Colonic mucosa (tissue), 4 donors: ENCODE measurements at regions not wholly inside any gene's neighbourhood (a gene's known extent, or its start where the extent isn't known, plus 50 kb on each side); places are given as distances from the start of the nearest gene placed in this dataset.

Experiments
- DNase-seq: peaks from one replicate; pipeline ENCODE4 v3.0.0-alpha.2; 2020
- H3K27ac ChIP-seq: fragments of 200-600 bp; one replicate; pipeline ENCODE4 v1.8.0; 2021
- H3K27me3 ChIP-seq: fragments of 200-600 bp; one replicate; pipeline ENCODE4 v1.8.0; 2021
- H3K36me3 ChIP-seq: fragments of 200-600 bp; one replicate; pipeline ENCODE4 v1.8.0; 2021
- H3K4me1 ChIP-seq: fragments of 200-600 bp; one replicate; pipeline ENCODE4 v1.8.0; 2021; ENCODE audit warnings: mild to moderate bottlenecking
- H3K4me3 ChIP-seq: fragments of 200-600 bp; one replicate; pipeline ENCODE4 v1.8.0; 2021
- H3K9ac ChIP-seq, 2 donors: one replicate each; pipeline ENCODE4 v1.7.0; 2013; ENCODE audit warnings: control low read depth in 2 of 2, low read depth in 2 of 2, low read length in 2 of 2
- H3K9me3 ChIP-seq: fragments of 200-600 bp; one replicate; pipeline ENCODE4 v1.8.0; 2021
- intact Hi-C: fragments of 100-400 bp; cut with DNase I; formaldehyde crosslinking; loops from one replicate; pipeline ENCODE4 v1.14.1; 2022
- TF ChIP-seq, protein P1 (sequence below): fragments of 200-600 bp; IDR thresholded peaks from one replicate; pipeline ENCODE4 v1.8.0; 2022; ENCODE audit warnings: antibody characterized with exemption, mild to moderate bottlenecking
- donor health status: healthy.
- donor health status: DM: no; HTN: no; CAD: no.
- donor health status: DM: no; HTN: no; CAD: no.

DNA sequence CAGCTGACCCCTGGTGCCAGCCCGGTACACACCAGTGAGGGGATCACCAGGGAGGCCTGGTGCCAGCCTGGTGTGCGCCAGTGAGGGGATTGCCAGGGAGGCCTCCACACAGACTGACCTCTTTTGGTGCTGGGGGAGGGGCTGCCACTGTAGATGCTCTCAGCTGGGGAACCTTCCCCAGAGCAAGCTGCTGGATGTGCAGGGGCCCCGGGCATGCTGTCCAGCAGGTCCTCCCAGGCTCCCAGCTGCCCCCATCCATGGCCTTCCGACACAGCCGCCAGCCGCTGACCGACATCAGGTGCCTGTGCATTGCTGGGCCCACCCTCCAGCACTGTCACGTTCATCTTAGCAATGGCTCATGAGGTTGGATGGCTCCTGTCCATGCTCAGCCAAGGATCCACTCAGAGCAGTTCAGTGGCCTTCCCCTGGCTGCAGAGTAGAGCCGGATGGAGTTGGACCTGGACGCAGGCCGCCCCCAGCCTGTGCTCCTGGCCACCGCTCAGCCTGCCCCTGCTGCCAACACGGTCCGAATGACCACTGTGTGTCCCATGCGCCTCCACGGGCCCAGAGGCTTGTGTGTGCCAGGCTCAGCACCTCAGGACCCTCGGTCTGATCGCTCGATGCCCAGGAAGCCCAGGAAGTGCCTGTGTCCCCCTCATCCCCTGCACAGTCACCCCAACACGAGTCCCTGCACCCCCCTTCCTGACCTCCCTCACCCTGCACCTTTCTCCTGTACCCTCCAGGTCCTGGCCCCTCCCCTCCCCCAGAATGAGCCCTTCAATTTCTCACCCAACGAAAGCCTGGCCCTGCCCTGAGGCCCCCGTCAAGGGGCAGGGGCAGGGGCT, 95.7 kb downstream of the YTHDF1 start:
- H3K36me3 ChIP-seq, result no peaks in the 10 kb centered on the region
- intact Hi-C loops, result no loop called here
- TF ChIP-seq, protein P1, sequence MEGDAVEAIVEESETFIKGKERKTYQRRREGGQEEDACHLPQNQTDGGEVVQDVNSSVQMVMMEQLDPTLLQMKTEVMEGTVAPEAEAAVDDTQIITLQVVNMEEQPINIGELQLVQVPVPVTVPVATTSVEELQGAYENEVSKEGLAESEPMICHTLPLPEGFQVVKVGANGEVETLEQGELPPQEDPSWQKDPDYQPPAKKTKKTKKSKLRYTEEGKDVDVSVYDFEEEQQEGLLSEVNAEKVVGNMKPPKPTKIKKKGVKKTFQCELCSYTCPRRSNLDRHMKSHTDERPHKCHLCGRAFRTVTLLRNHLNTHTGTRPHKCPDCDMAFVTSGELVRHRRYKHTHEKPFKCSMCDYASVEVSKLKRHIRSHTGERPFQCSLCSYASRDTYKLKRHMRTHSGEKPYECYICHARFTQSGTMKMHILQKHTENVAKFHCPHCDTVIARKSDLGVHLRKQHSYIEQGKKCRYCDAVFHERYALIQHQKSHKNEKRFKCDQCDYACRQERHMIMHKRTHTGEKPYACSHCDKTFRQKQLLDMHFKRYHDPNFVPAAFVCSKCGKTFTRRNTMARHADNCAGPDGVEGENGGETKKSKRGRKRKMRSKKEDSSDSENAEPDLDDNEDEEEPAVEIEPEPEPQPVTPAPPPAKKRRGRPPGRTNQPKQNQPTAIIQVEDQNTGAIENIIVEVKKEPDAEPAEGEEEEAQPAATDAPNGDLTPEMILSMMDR, result no peak
- no peak for DNase-seq
- no peak overlapping the region for H3K4me3 ChIP-seq
- H3K27me3 ChIP-seq, result no peaks in the 10 kb centered on the region
- H3K4me1 ChIP-seq, result no peaks in the 10 kb centered on the region
- H3K9me3 ChIP-seq, result no peaks in the 10 kb centered on the region
- no peak overlapping the region for H3K9ac ChIP-seq
- no peak overlapping the region for H3K27ac ChIP-seq

DNA sequence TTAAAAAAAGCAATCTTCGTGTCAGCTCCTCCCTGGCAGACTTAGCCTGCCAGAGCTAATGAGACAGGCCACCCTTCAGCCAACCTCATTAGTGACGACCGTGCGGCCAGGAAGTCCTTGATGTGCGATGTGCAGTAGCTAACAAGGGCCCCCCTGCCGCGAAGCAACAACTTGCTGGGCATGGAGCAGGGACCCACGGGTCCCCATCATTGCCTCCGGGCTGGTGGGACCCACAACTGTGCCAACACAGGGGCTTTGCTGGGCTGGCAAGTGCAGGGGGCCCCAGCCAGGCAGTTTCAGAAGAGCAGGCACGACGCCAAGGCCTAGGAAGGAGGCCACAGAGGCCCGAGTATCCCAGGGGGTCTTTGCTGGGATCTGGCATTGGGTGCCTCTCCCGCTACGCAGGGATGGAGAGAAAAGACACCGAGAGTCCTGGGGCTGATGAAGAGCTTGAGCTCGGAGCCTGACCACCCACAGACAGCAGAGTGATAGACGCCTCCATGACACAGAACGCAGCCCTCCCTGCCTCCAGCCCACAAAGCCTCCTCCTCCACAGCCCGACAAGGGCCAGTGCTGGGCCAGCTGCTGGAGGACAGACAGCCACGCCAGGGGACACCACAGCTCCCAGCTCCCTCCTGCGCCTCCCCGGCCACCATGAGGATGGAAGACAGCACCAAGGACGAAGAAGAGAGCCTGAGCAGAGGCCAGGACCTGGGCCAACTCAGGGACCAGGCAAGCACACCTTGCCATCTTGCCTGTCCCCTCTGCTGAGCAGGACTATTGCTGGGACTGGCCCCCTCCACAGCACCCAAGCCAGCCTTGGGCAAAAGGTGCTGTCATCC, 96.6 kb downstream of the YTHDF1 start:
- Histone ChIP-seq H3K27me3 (no peaks in the 10 kb centered on the region), H3K4me1 (no peaks in the 10 kb centered on the region), H3K4me3 (no peak overlapping the region), H3K27ac (no peak overlapping the region), H3K9ac (no peak overlapping the region), H3K9me3 (no peaks in the 10 kb centered on the region), H3K36me3 (no peaks in the 10 kb centered on the region)
- intact Hi-C loops, result no loop called here
- TF ChIP-seq, protein P1, result no peak
- no peak for DNase-seq

DNA sequence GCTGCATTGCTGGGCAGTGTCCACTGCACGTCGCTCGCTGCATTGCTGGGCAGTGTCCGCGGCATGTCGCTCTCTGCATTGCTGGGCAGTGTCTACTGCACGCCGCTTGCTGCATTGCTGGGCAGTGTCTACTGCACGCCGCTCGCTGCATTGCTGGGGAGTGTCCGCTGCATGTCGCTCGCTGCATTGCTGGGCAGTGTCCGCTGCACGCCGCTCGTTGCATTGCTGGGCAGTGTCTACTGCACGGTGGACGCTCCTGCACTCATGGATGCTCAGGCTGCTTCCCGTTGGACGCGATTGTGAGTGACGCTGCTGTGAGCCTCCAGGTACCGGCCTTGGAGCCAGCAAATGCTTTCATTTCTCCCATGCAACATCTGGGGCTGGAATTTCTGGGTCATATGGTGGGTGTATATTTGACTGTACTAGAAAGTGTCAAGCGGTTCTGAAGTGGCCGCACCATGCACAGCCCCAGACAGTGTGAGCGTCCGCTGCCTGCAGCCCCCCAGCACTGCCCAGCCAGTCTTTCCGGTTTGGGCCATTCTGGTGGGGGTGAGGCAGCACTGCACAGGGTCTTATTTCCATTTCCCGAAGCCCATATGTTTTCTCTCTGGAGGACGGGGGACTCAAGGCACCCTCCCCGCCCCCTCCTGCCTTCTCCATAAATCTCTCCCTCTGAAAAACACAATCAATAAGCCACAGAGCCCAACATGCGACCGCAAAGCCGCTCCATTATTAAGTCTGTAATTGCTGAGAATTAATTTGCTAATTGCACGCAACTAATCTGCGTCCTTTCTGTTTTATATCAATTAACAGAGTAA, 97.4 kb downstream of the YTHDF1 start:
- intact Hi-C loops, result no loop called here
- no peak for DNase-seq

DNA sequence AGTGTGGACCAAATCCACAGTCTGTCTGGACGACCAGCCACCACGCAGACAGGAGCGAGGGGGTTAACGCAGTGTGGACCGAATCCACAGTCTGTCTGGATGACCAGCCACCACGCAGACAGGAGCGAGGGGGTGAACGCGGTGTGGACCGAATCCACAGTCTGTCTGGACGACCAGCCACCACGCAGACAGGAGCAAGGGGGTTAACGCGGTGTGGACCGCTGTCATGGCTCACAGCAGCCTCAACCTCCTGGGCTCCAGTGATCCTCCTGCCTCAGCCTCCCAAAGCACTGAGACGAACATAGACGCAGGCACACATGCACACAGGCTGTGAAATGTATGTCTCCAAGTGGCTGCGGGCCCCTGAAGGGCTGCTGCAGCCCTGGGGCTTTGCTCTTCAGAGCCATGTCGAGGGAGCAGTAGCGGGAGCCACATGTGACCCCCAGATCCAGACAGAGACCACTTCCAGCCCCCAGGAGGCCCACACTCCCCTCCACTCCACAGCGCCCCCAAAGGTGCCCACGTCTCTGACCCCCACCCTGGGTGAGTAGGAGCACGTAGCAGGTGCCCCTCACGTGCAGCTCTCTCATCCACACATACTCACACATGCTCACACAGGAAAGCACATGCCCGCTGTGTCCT, 98.1 kb downstream of the YTHDF1 start:
- DNase-seq, result no peak
- no peaks in the 10 kb centered on the region for H3K27me3 ChIP-seq
- TF ChIP-seq, protein P1, result no peak

More for the DNA sequence above, 97.4 kb downstream of the YTHDF1 start:
- no peak overlapping the region for H3K27ac ChIP-seq
- H3K9me3 ChIP-seq, result no peaks in the 10 kb centered on the region
- H3K9ac ChIP-seq, result no peak overlapping the region
- no peaks in the 10 kb centered on the region for H3K27me3 ChIP-seq
- TF ChIP-seq, protein P1, result no peak
- no peak overlapping the region for H3K4me3 ChIP-seq
- no peaks in the 10 kb centered on the region for H3K4me1 ChIP-seq
- H3K36me3 ChIP-seq, result no peaks in the 10 kb centered on the region

DNA sequence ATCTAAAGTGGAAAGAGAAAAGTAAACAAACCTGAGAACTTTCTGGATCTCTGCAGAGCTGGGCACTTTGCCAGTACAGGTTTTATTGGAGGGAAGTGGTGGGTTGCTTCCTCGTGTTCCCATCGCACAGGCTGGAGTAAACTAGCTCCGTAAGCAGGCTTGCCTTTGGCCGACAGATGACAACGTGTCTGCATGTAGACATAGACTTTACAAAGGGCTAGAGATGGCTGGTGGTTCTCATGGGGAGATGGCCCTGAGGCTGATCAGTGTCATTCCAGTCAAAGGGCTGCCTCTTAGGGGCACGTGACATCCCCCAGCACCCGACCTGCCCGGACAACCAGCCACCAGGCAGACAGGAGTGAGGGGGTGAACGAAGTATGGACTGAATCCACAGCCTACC, 98.8 kb downstream of the YTHDF1 start:
- no peak overlapping the region for H3K27ac ChIP-seq
- TF ChIP-seq, protein P1, result no peak
- H3K4me3 ChIP-seq, result no peak overlapping the region
- no peaks in the 10 kb centered on the region for H3K4me1 ChIP-seq
- no peak overlapping the region for H3K9ac ChIP-seq
- DNase-seq, result no peak
- no peaks in the 10 kb centered on the region for H3K36me3 ChIP-seq
- intact Hi-C loops, result no loop called here
- no peaks in the 10 kb centered on the region for H3K9me3 ChIP-seq
- no peaks in the 10 kb centered on the region for H3K27me3 ChIP-seq

More for the DNA sequence above, 98.1 kb downstream of the YTHDF1 start:
- Histone ChIP-seq H3K9me3 (no peaks in the 10 kb centered on the region), H3K27ac (no peak overlapping the region), H3K9ac (no peak overlapping the region), H3K36me3 (no peaks in the 10 kb centered on the region), H3K4me3 (no peak overlapping the region), H3K4me1 (no peaks in the 10 kb centered on the region)
- intact Hi-C loops, result no loop called here
